ENCODE measurements at regions not wholly inside any gene's neighbourhood (a gene's known extent, or its start where the extent isn't known, plus 50 kb on each side); places are given as distances from the start of the nearest gene placed in this dataset.

DNA sequence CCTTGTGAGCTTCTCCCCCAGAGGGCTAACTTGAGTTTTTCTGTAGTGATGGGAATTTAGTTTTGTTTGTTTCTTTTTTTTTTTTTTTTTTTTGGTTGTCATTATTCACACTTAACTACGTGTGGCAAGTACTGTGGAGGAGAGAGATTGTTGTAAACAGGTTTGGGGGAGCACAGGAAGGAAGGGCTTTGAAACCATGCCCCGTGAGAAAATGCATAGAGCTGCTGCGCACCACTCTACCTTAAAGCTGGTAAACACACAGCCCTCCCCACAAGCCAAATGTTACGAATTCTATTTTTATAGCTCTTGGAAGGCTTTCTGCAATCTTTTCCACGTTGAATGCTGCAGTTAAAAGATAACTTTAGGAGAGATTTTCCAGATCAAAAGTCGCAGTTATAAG is 76.2 kb downstream of the ZNF22 start:
- intact Hi-C loops (cut with micrococcal nuclease): no loop called here
- Mint-ChIP-seq H3K27ac (no peak overlapping the region), H3K4me3 (no peak overlapping the region), H3K27me3 (no peaks in the 10 kb centered on the region), H3K9me3 (peaks cover 2% of the 10 kb centered on the region), H3K4me1 (ENCODE audit: low read depth) (peaks cover 7% of the 10 kb centered on the region), H3K36me3 (ENCODE audit: low read depth) (no peaks in the 10 kb centered on the region)
- ATAC-seq (no peak), DNase-seq (no peak)
- POLR2A ChIA-PET: interaction anchor here (0.6 kb wide), 1 partner anchor 16 kb away, joined by 4 read pairs; no protein-coding TSS in a partner anchor
- CTCF ChIA-PET: interaction anchor here (1.5 kb wide), 1 partner anchor 13 kb away, joined by 4 read pairs; no protein-coding TSS in a partner anchor
- TF ChIP-seq, protein P1, sequence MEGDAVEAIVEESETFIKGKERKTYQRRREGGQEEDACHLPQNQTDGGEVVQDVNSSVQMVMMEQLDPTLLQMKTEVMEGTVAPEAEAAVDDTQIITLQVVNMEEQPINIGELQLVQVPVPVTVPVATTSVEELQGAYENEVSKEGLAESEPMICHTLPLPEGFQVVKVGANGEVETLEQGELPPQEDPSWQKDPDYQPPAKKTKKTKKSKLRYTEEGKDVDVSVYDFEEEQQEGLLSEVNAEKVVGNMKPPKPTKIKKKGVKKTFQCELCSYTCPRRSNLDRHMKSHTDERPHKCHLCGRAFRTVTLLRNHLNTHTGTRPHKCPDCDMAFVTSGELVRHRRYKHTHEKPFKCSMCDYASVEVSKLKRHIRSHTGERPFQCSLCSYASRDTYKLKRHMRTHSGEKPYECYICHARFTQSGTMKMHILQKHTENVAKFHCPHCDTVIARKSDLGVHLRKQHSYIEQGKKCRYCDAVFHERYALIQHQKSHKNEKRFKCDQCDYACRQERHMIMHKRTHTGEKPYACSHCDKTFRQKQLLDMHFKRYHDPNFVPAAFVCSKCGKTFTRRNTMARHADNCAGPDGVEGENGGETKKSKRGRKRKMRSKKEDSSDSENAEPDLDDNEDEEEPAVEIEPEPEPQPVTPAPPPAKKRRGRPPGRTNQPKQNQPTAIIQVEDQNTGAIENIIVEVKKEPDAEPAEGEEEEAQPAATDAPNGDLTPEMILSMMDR (IDR thresholded peaks at IDR 0.05): no peak

DNA sequence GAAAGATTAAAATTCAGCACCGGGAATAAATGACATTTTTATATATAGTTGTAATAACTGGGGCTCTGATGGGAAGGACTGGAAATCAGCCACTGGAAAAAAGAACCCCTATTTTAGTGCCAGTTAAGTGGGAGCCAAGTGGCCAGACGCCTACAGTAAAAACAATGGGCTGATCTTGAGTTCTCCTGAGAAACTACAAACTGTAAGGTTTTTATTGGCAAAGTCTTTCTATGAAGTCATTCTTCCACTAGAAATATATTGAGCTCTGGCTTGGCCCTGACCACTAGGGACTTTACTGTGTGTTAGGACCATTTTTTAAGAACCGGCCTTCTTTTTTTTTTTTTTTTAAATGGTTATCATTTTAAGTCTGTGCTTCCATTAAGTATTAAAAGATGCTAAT is 79.6 kb downstream of the ZNF22 start:
- Mint-ChIP-seq H3K27ac (no peak overlapping the region), H3K36me3 (ENCODE audit: low read depth) (no peaks in the 10 kb centered on the region), H3K4me1 (ENCODE audit: low read depth) (peaks cover 7% of the 10 kb centered on the region), H3K4me3 (no peak overlapping the region), H3K27me3 (no peaks in the 10 kb centered on the region), H3K9me3 (peaks cover 2% of the 10 kb centered on the region)
- POLR2A ChIA-PET: no interaction called here
- CTCF ChIA-PET: no interaction called here
- TF ChIP-seq, protein P1 (IDR thresholded peaks at IDR 0.05): no peak
- intact Hi-C loops (cut with micrococcal nuclease): no loop called here
- DNase-seq (no peak), ATAC-seq (no peak)

DNA sequence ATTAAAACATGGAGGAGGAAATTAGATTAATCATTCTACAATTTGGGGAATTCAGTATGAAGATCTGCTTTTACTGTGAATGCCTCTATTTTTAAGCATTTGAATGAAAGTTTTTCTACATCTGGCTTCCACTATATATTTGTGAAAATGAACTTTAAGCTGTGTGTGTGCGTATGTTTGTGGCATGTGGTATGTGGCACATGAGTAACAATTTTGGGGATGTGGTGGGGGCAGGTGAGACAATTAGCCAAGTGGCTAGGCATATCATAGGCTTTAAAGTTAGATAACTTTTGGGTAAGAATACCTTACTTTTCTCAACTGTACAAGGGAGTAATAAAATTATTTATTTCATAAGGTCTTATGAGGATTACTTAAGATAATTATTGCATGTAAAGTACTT is 81.5 kb downstream of the ZNF22 start:
- Mint-ChIP-seq H3K4me3 (no peak overlapping the region), H3K27ac (no peak overlapping the region), H3K36me3 (ENCODE audit: low read depth) (no peaks in the 10 kb centered on the region), H3K27me3 (no peaks in the 10 kb centered on the region), H3K4me1 (ENCODE audit: low read depth) (peaks cover 2% of the 10 kb centered on the region), H3K9me3 (peaks cover 11% of the 10 kb centered on the region)
- DNase-seq: no peak
- TF ChIP-seq, protein P1 (IDR thresholded peaks at IDR 0.05): no peak
- intact Hi-C loops (cut with micrococcal nuclease): no loop called here
- ChIA-PET CTCF (no interaction called here), POLR2A (no interaction called here)
- ATAC-seq: no peak

- Mint-ChIP-seq H3K27ac (no peak overlapping the region), H3K9me3 (no peaks in the 10 kb centered on the region), H3K4me1 (ENCODE audit: low read depth) (no peaks in the 10 kb centered on the region), H3K27me3 (peaks cover 8% of the 10 kb centered on the region), H3K36me3 (ENCODE audit: low read depth) (no peaks in the 10 kb centered on the region), H3K4me3 (no peak overlapping the region)
- TF ChIP-seq, protein P1 (IDR thresholded peaks at IDR 0.05): no peak
- DNase-seq (no peak), ATAC-seq (no peak)
- POLR2A ChIA-PET: no interaction called here
- CTCF ChIA-PET: no interaction called here
- intact Hi-C loops (cut with micrococcal nuclease): no loop called here
Measured at GRCh38 chr10:45091968-45092367, 91.2 kb downstream of the ZNF22 start.

GRCh38 chr10:45093945-45094344 is 93.2 kb downstream of the ZNF22 start:
- TF ChIP-seq, protein P1 (IDR thresholded peaks at IDR 0.05): no peak
- DNase-seq (no peak), ATAC-seq (no peak)
- intact Hi-C loops (cut with micrococcal nuclease): no loop called here
- CTCF ChIA-PET: no interaction called here
- POLR2A ChIA-PET: no interaction called here
- Mint-ChIP-seq H3K27ac (no peak overlapping the region), H3K27me3 (peaks cover 15% of the 10 kb centered on the region), H3K9me3 (no peaks in the 10 kb centered on the region), H3K36me3 (ENCODE audit: low read depth) (no peaks in the 10 kb centered on the region), H3K4me1 (ENCODE audit: low read depth) (no peaks in the 10 kb centered on the region), H3K4me3 (no peak overlapping the region)
